Stomach (tissue), 8 donors: ENCODE measurements at regions not wholly inside any gene's neighbourhood (a gene's known extent, or its start where the extent isn't known, plus 50 kb on each side); places are given as distances from the start of the nearest gene placed in this dataset.
"Not testable (repeated sequence)": the region's sequence is repeated elsewhere in the genome, so short reads cannot be mapped to it uniquely, and the experiment has no call there.

Experiments
- DNase-seq, 2 donors: peaks; one replicate each; pipeline versions ENCODE4 v3.0.0 to v3.0.0-alpha.2; 2013 to 2019
- H3K27ac ChIP-seq, 5 donors: fragments of 200-600 bp in 4 of 5; sonication (generic) in 4 of 5; one replicate each; pipeline ENCODE4 v1.5.1; 2013 to 2019; ENCODE audit warnings: mild to moderate bottlenecking in 1 of 5, moderate library complexity in 1 of 5
- H3K27me3 ChIP-seq, 3 donors: fragments of 200-600 bp; sonication (generic); one replicate each; pipeline ENCODE4 v1.5.1; 2017 to 2019; ENCODE audit warnings: mixed run types in 1 of 3
- H3K36me3 ChIP-seq, 4 donors: fragments of 200-600 bp; sonication (generic); 1 replicate in 3 of 4; 2 replicates in 1 of 4; pipeline ENCODE4 v1.5.1; 2016 to 2019
- H3K4me1 ChIP-seq, 4 donors: fragments of 200-600 bp; sonication (generic); one replicate each; pipeline ENCODE4 v1.5.1; 2016 to 2019
- H3K4me3 ChIP-seq, 4 donors: fragments of 200-600 bp; sonication (generic) in 3 of 4; one replicate each; pipeline ENCODE4 v1.5.1; 2016 to 2019; ENCODE audit warnings: mild to moderate bottlenecking in 1 of 4
- H3K9me3 ChIP-seq, 4 donors: fragments of 200-600 bp; sonication (generic); one replicate each; pipeline ENCODE4 v1.5.1; 2016 to 2019
- CTCF ChIP-seq, 7 experiments: fragments of 450-650 bp in 4 of 7; fragments of 200-600 bp in 3 of 7; sonication (generic) in 3 of 7; IDR thresholded peaks; one replicate each; pipeline ENCODE4 v1.5.1; 2016 to 2019; ENCODE audit warnings: antibody characterized with exemption in 7 of 7, control low read depth in 2 of 7, mild to moderate bottlenecking in 1 of 7
- EP300 ChIP-seq: sonication (generic); formaldehyde crosslinking; IDR thresholded peaks from one replicate; pipeline ENCODE4 v1.6.1; 2017; ENCODE audit warnings: antibody characterized with exemption
- POLR2A ChIP-seq, 4 donors: fragments of 450-650 bp; IDR thresholded peaks; one replicate each; pipeline ENCODE4 v1.6.1; 2016; ENCODE audit warnings: antibody characterized with exemption in 4 of 4, control low read depth in 2 of 4, mild to moderate bottlenecking in 1 of 4, moderate library complexity in 1 of 4
- POLR2AphosphoS5 ChIP-seq, 3 donors: sonication (generic); formaldehyde crosslinking; IDR thresholded peaks; one replicate each; pipeline ENCODE4 v1.6.1; 2016; ENCODE audit warnings: antibody characterized with exemption in 3 of 3
- WGBS, 5 donors: extraction: QIAGEN DNeasy Blood & Tissue Kit in 3 of 5; methylation state at CpG; one replicate each; pipeline versions ENCODE4 v1.1.5 to v1.1.7; 2013 to 2018; 5-methylcytosine and 5-hydroxymethylcytosine counted together
- intact Hi-C: fragments of 100-400 bp; cut with DNase I; formaldehyde crosslinking; loops from one replicate; pipeline ENCODE4 v1.15.1; 2023; ENCODE audit warnings: low total_unique reads
- donor health status: healthy with polysubstance abuse.
- donor health status: Bipolar disorder and iron deficiency.
- donor health status: healthy.

DNA sequence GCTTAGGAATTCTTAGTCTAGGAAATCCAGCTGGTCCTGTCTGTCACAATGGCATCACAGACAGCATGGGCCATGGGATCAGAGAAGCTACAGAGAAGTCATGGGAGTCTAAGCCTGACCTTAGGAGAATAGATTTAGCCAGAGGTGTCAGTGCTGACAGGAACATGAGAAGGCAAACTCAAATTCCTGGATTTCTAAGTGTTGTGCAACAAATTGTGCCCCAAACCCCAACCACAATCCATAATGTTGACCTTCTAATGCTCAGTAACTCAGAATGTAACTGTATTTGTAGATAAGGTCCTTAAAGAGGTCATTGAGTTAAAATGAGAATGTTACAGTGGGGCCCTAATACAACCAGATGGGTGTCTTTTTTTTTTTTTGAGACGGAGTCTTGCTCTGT lies 95.9 kb upstream of the RHOBTB1 start:
- no peaks in the 10 kb centered on the region for H3K27me3 ChIP-seq
- no peak for DNase-seq
- no peak overlapping the region for H3K4me3 ChIP-seq
- TF ChIP-seq CTCF (IDR thresholded peaks at IDR 0.05), result no peak
- no peak for TF ChIP-seq POLR2A (IDR thresholded peaks at IDR 0.05)
- TF ChIP-seq EP300, result no peak
- TF ChIP-seq POLR2AphosphoS5 (IDR thresholded peaks at IDR 0.05), result no peak
- H3K4me1 ChIP-seq, result no peaks in the 10 kb centered on the region
- no peak overlapping the region for H3K27ac ChIP-seq
- no peaks in the 10 kb centered on the region for H3K9me3 ChIP-seq
- intact Hi-C loops, result no loop called here
- no peaks in the 10 kb centered on the region for H3K36me3 ChIP-seq
- 84 to 100% (median 93%) methylated on average over 1 of the region's 1 CpG for WGBS, 5 donors

- H3K4me3 ChIP-seq, H3K36me3 ChIP-seq, H3K9me3 ChIP-seq, H3K27ac ChIP-seq, intact Hi-C loops, H3K4me1 ChIP-seq, H3K27me3 ChIP-seq, DNase-seq: not testable (repeated sequence)
- WGBS, 5 donors, result 89 to 95% (median 92%) methylated on average over 15 to 16 of the region's 16 CpGs
These were observed 93.4 kb upstream of the RHOBTB1 start for GRCh38 chr10:61037261-61037830.

- DNase-seq, intact Hi-C loops, H3K27me3 ChIP-seq, H3K36me3 ChIP-seq, H3K4me3 ChIP-seq, H3K27ac ChIP-seq, H3K4me1 ChIP-seq, H3K9me3 ChIP-seq: not testable (repeated sequence)
- 90 to 100% (median 98%) methylated on average over 3 of the region's 3 CpGs for WGBS, 5 donors
These were observed 92.2 kb upstream of the RHOBTB1 start for GRCh38 chr10:61036148-61036547.

- 89 to 95% (median 93%) methylated on average over 3 of the region's 3 CpGs for WGBS, 5 donors
- Histone ChIP-seq H3K4me3 (no peak overlapping the region), H3K27me3 (no peaks in the 10 kb centered on the region), H3K4me1 (no peaks in the 10 kb centered on the region), H3K27ac (no peak overlapping the region), H3K9me3 (no peaks in the 10 kb centered on the region), H3K36me3 (no peaks in the 10 kb centered on the region)
- no peak for TF ChIP-seq EP300
- no peak for TF ChIP-seq POLR2AphosphoS5 (IDR thresholded peaks at IDR 0.05)
- TF ChIP-seq CTCF (IDR thresholded peaks at IDR 0.05), result no peak
- no peak for TF ChIP-seq POLR2A (IDR thresholded peaks at IDR 0.05)
- intact Hi-C loops, result no loop called here
- no peak for DNase-seq
These were observed 87.4 kb upstream of the RHOBTB1 start for GRCh38 chr10:61031341-61031740.

- TF ChIP-seq EP300 (no peak), POLR2A (IDR thresholded peaks at IDR 0.05) (no peak), POLR2AphosphoS5 (IDR thresholded peaks at IDR 0.05) (no peak), CTCF (IDR thresholded peaks at IDR 0.05) (no peak)
- Histone ChIP-seq H3K27me3 (no peaks in the 10 kb centered on the region), H3K4me1 (no peaks in the 10 kb centered on the region), H3K4me3 (no peak overlapping the region), H3K9me3 (no peaks in the 10 kb centered on the region), H3K27ac (no peak overlapping the region), H3K36me3 (no peaks in the 10 kb centered on the region)
- intact Hi-C loops, result no loop called here
- DNase-seq, result no peak
- 88 to 98% (median 92%) methylated on average over 2 of the region's 2 CpGs for WGBS, 5 donors
These were observed 85.4 kb upstream of the RHOBTB1 start for GRCh38 chr10:61029411-61029810.
